Islet of Langerhans (tissue), 1 donor: ENCODE measurements at regions not wholly inside any gene's neighbourhood (a gene's known extent, or its start where the extent isn't known, plus 50 kb on each side); places are given as distances from the start of the nearest gene placed in this dataset.

ENCODE experiments used
- FAIRE-seq: peaks from one replicate; lab custom pipeline; 2011; peaks lifted over from hg19 to GRCh38; lab: Jason Lieb, UNC

- FAIRE-seq: no peak
These were observed 420.6 kb downstream of the IRS1 start for GRCh38 chr2:226378753-226379705.

- FAIRE-seq: no peak
These were observed 423.0 kb downstream of the IRS1 start for GRCh38 chr2:226376516-226377180.

- FAIRE-seq: no peak
These were observed 432.7 kb downstream of the IRS1 start for GRCh38 chr2:226366920-226367319.

- no peak for FAIRE-seq
These were observed 435.4 kb downstream of the IRS1 start for GRCh38 chr2:226364217-226364616.

- no peak for FAIRE-seq
These were observed 436.6 kb downstream of the IRS1 start for GRCh38 chr2:226362980-226363379.

GRCh38 chr2:226360658-226361057 lies 439.0 kb downstream of the IRS1 start:
- no peak for FAIRE-seq

- no peak for FAIRE-seq
These were observed 440.9 kb downstream of the IRS1 start for GRCh38 chr2:226358688-226359087.

- FAIRE-seq: no peak
These were observed 441.8 kb downstream of the IRS1 start for GRCh38 chr2:226357816-226358215.

GRCh38 chr2:226355600-226355999 lies 444.0 kb downstream of the IRS1 start:
- FAIRE-seq: no peak

- FAIRE-seq: no peak
These were observed 445.2 kb downstream of the IRS1 start for GRCh38 chr2:226354434-226354833.

GRCh38 chr2:226352941-226353560 lies 446.6 kb downstream of the IRS1 start:
- no peak for FAIRE-seq

GRCh38 chr2:226351711-226352110 lies 447.9 kb downstream of the IRS1 start:
- FAIRE-seq: no peak

- FAIRE-seq: no peak
These were observed 460.0 kb downstream of the IRS1 start for GRCh38 chr2:226339616-226340015.

GRCh38 chr2:226338825-226339224 lies 460.8 kb downstream of the IRS1 start:
- FAIRE-seq: peak; percentile 13

GRCh38 chr2:226337941-226338600 lies 461.5 kb downstream of the IRS1 start:
- FAIRE-seq: no peak

GRCh38 chr2:226336283-226336682 lies 463.3 kb downstream of the IRS1 start:
- peak; percentile 56 for FAIRE-seq

- FAIRE-seq: no peak
These were observed 464.5 kb downstream of the IRS1 start for GRCh38 chr2:226334981-226335720.

GRCh38 chr2:226333388-226333787 lies 466.2 kb downstream of the IRS1 start:
- FAIRE-seq: no peak

GRCh38 chr2:226330206-226330605 lies 469.4 kb downstream of the IRS1 start:
- no peak for FAIRE-seq

GRCh38 chr2:226329180-226329579 lies 470.4 kb downstream of the IRS1 start:
- no peak for FAIRE-seq

- no peak for FAIRE-seq
These were observed 471.8 kb downstream of the IRS1 start for GRCh38 chr2:226327830-226328229.

- no peak for FAIRE-seq
These were observed 474.1 kb downstream of the IRS1 start for GRCh38 chr2:226325526-226325925.
